HG03135 (cell line): ENCODE measurements at regions not wholly inside any gene's neighbourhood (a gene's known extent, or its start where the extent isn't known, plus 50 kb on each side); places are given as distances from the start of the nearest gene placed in this dataset.

Experiments
- ATAC-seq: cut with Tn5 transposase; IDR thresholded peaks from one replicate; pipeline ENCODE4 v1.9.1; 2021; ENCODE audit warnings: mild to moderate bottlenecking, moderate library complexity; ENCODE audit not compliant: unreplicated experiment

- ATAC-seq = no peak
Observed at GRCh38 chr16:73177729-73178295, 129.9 kb upstream of the ZFHX3 start.

GRCh38 chr16:73176577-73177013 lies 128.7 kb upstream of the ZFHX3 start:
- no peak for ATAC-seq

- no peak for ATAC-seq
Observed at GRCh38 chr16:73172973-73173709, 125.2 kb upstream of the ZFHX3 start.

GRCh38 chr16:73172241-73172972 lies 124.5 kb upstream of the ZFHX3 start:
- ATAC-seq = no peak

GRCh38 chr16:73171901-73172240 lies 123.9 kb upstream of the ZFHX3 start:
- ATAC-seq = no peak

GRCh38 chr16:73171380-73171779 lies 123.5 kb upstream of the ZFHX3 start:
- no peak for ATAC-seq

- ATAC-seq = no peak
Observed at GRCh38 chr16:73170612-73171038, 122.7 kb upstream of the ZFHX3 start.

GRCh38 chr16:73166947-73167550 lies 119.1 kb upstream of the ZFHX3 start:
- ATAC-seq = no peak

GRCh38 chr16:73166441-73166851 lies 118.5 kb upstream of the ZFHX3 start:
- no peak for ATAC-seq

GRCh38 chr16:73163238-73163815 lies 115.4 kb upstream of the ZFHX3 start:
- no peak for ATAC-seq

GRCh38 chr16:73161977-73162376 lies 114.0 kb upstream of the ZFHX3 start:
- no peak for ATAC-seq

GRCh38 chr16:73159296-73159695 lies 111.4 kb upstream of the ZFHX3 start:
- ATAC-seq = no peak

GRCh38 chr16:73157861-73158260 lies 109.9 kb upstream of the ZFHX3 start:
- no peak for ATAC-seq

- no peak for ATAC-seq
Observed at GRCh38 chr16:73154063-73154870, 106.3 kb upstream of the ZFHX3 start.

GRCh38 chr16:73152386-73153125 lies 104.6 kb upstream of the ZFHX3 start:
- ATAC-seq = no peak

GRCh38 chr16:73151941-73152340 lies 104.0 kb upstream of the ZFHX3 start:
- ATAC-seq = no peak

- no peak for ATAC-seq
Observed at GRCh38 chr16:73151225-73151624, 103.3 kb upstream of the ZFHX3 start.

- no peak for ATAC-seq
Observed at GRCh38 chr16:73150786-73151185, 102.9 kb upstream of the ZFHX3 start.

- no peak for ATAC-seq
Observed at GRCh38 chr16:73149334-73149733, 101.4 kb upstream of the ZFHX3 start.

- no peak for ATAC-seq
Observed at GRCh38 chr16:73147958-73148357, 100.0 kb upstream of the ZFHX3 start.
